Osteocyte (in vitro differentiated cells): ENCODE measurements at regions not wholly inside any gene's neighbourhood (a gene's known extent, or its start where the extent isn't known, plus 50 kb on each side); places are given as distances from the start of the nearest gene placed in this dataset.

Source experiments
- DNase-seq: peaks from one replicate; pipeline ENCODE4 v3.0.0; 2021; ENCODE audit warnings: mixed read lengths; ENCODE audit not compliant: unreplicated experiment; ENCODE audit errors: extremely low spot score
- H3K27ac Mint-ChIP-seq: one replicate; pipeline ENCODE4 v1.8.0; 2021; ENCODE audit warnings: mild to moderate bottlenecking, mixed read lengths; ENCODE audit not compliant: unreplicated experiment
- H3K27me3 Mint-ChIP-seq: one replicate; pipeline ENCODE4 v1.8.0; 2021; ENCODE audit warnings: mixed read lengths; ENCODE audit not compliant: unreplicated experiment
- H3K36me3 Mint-ChIP-seq: one replicate; pipeline ENCODE4 v1.8.0; 2021; ENCODE audit warnings: mixed read lengths; ENCODE audit not compliant: unreplicated experiment
- H3K4me1 Mint-ChIP-seq: one replicate; pipeline ENCODE4 v1.8.0; 2021; ENCODE audit warnings: mixed read lengths; ENCODE audit not compliant: unreplicated experiment
- H3K4me3 Mint-ChIP-seq: one replicate; pipeline ENCODE4 v1.8.0; 2021; ENCODE audit warnings: mild to moderate bottlenecking, moderate library complexity, mixed read lengths; ENCODE audit not compliant: unreplicated experiment
- H3K9me3 Mint-ChIP-seq: one replicate; pipeline ENCODE4 v1.8.0; 2021; ENCODE audit warnings: mixed read lengths; ENCODE audit not compliant: unreplicated experiment
- TF ChIP-seq, protein P1 (sequence below): fragments of 200-600 bp; sonication (generic); IDR thresholded peaks from 2 replicates; pipeline ENCODE4 v1.5.0; 2021; ENCODE audit warnings: antibody characterized with exemption, mild to moderate bottlenecking, moderate library complexity

DNA sequence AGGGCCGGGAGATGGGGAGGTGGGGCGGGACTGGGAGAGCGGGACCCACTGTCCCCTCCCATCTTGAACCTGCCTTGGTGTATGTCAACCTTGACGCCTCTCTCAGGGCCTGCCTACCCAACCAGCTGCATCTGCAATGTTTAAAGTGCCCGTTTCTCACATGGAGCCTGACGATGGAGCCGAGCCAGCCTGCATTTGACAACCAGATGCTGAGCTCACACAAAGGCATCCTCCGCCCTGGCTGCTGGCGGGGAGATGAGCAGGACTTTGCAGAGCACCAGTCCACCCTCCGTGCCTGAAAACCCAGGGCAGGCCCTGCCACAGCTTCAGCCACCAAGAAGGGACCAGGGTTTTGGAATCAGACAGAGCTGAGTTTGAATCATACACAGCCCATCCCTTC lies 141.1 kb upstream of the SMIM23 start:
- no peak for DNase-seq
- Mint-ChIP-seq H3K4me1 (peaks cover 50% of the 10 kb centered on the region), H3K36me3 (no peaks in the 10 kb centered on the region), H3K27ac (no peak overlapping the region), H3K9me3 (no peaks in the 10 kb centered on the region), H3K4me3 (no peak overlapping the region), H3K27me3 (no peaks in the 10 kb centered on the region)
- TF ChIP-seq, protein P1, sequence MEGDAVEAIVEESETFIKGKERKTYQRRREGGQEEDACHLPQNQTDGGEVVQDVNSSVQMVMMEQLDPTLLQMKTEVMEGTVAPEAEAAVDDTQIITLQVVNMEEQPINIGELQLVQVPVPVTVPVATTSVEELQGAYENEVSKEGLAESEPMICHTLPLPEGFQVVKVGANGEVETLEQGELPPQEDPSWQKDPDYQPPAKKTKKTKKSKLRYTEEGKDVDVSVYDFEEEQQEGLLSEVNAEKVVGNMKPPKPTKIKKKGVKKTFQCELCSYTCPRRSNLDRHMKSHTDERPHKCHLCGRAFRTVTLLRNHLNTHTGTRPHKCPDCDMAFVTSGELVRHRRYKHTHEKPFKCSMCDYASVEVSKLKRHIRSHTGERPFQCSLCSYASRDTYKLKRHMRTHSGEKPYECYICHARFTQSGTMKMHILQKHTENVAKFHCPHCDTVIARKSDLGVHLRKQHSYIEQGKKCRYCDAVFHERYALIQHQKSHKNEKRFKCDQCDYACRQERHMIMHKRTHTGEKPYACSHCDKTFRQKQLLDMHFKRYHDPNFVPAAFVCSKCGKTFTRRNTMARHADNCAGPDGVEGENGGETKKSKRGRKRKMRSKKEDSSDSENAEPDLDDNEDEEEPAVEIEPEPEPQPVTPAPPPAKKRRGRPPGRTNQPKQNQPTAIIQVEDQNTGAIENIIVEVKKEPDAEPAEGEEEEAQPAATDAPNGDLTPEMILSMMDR = no peak

DNA sequence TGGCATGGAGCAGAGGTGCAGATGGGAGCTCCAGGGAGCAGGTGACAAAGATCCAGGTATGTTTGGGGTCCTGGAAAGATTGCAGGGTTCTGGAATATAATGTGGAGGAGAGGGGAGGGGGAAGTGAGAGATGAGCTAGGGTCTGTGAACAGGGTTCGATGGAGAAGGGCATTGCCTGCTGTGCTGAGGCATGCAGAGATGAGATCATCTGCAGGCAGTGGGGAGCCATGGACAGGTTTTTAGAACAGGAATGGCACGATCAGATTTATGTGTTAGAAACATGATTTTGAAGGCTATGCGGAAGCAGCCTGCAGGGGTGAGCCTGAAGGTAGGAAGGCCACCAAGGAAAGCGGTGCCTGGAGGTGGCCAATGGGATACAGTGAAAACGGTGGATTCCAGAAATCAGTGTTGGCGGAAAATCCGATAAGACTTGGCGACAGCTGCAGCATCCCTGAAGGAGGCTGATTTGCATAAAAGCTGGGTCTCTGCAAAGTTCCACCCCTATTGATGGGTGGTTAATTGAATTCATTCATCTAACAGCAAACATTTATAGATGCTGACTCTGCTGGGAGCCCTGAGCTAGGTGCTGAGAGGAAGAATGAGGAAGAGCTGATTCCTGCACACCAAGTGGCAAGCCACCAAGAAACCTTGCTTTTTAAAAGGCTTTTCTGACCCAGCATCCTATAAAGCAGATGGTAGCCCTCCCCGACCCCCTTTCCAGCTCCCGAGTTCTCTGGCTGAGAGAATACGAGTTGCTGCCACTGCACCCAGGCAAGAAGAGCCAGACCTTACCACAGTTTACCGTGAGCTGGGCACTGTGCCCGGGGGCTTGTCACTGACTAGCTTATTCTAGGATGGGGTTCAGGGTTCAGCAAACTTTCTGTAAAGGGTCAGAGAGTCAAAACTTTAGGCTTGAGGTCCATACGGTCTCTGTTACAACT lies 139.2 kb upstream of the SMIM23 start:
- H3K27me3 Mint-ChIP-seq = no peaks in the 10 kb centered on the region
- peaks cover 48% of the 10 kb centered on the region for H3K4me1 Mint-ChIP-seq
- H3K27ac Mint-ChIP-seq = no peak overlapping the region

DNA sequence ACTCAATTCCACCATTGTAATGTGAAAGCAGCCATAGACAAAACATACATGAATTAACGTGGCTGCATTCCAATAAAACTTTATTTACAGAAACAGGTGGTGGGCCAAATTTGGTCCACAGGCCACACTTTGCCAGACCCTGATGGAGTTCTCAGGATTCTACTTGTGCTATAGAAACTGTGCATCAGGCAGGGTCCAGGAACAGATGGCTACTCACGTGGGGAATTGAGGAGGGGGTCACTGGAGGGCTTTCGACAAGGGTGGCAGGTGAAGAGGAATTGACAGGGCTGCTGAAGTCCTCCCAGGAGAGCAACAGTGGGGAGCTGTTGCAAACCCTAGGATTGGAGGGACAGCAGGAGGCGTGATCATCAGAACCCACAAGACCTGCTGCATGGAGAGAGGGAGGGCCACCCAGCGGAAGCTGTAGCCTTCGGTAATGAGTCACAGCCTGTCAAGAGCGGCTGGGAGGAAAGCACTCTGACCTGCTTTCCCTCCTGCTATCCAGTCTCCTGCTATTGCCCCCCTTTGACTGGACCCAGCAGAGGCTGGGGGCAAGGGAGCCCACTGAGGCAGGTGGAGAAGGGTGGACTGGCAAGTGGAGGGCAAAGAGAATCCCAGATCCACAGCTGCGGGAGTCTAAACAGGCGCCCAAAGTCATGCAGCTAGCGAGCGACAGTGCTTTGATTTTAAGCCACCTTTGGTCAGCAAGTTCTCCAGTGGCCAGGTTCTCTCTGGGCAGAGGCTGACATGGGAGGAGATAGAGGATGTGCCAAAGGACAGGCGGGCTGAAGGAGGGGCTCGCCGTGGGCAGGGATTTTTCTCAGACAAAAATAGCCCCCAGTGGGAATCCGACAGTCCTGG lies 138.3 kb upstream of the SMIM23 start:
- no peak for DNase-seq
- no peak overlapping the region for H3K4me3 Mint-ChIP-seq
- TF ChIP-seq, protein P1 = no peak
- no peak overlapping the region for H3K27ac Mint-ChIP-seq
- peaks cover 48% of the 10 kb centered on the region for H3K4me1 Mint-ChIP-seq
- no peaks in the 10 kb centered on the region for H3K9me3 Mint-ChIP-seq
- H3K27me3 Mint-ChIP-seq = no peaks in the 10 kb centered on the region
- H3K36me3 Mint-ChIP-seq = no peaks in the 10 kb centered on the region

More for the DNA sequence above, 139.2 kb upstream of the SMIM23 start:
- TF ChIP-seq, protein P1 = no peak
- Mint-ChIP-seq H3K36me3 (no peaks in the 10 kb centered on the region), H3K9me3 (no peaks in the 10 kb centered on the region), H3K4me3 (no peak overlapping the region)
- no peak for DNase-seq

DNA sequence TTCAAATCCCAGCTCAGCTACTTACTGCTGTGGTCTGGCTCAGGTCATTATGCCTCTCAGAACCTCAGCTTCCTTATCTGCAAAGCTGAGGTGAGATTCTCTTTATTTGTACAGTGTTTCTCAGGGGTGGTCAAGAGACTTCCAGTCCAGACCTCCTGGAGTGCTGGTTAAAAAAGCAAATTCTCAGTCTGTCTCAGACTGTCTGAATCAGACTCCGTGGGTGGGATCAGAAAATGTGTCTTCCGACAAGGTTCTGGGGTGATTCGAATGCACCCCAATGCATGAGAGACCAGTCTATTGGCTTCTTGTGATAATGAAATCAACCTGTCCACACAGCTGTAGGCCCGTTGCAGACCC lies 137.7 kb upstream of the SMIM23 start:
- H3K4me1 Mint-ChIP-seq = peaks cover 48% of the 10 kb centered on the region
- no peaks in the 10 kb centered on the region for H3K36me3 Mint-ChIP-seq
- no peak for DNase-seq
- TF ChIP-seq, protein P1 = no peak
- H3K27me3 Mint-ChIP-seq = no peaks in the 10 kb centered on the region
- no peak overlapping the region for H3K4me3 Mint-ChIP-seq
- H3K9me3 Mint-ChIP-seq = no peaks in the 10 kb centered on the region
- peak overlapping the region; percentile 38 for H3K27ac Mint-ChIP-seq
